Muscle layer of duodenum (tissue), 2 donors: ENCODE measurements at regions not wholly inside any gene's neighbourhood (a gene's known extent, or its start where the extent isn't known, plus 50 kb on each side); places are given as distances from the start of the nearest gene placed in this dataset.

ENCODE experiments used
- H3K27ac ChIP-seq: one replicate; pipeline ENCODE4 v1.7.0; 2013; ENCODE audit warnings: mild to moderate bottlenecking, low read length
- H3K27me3 ChIP-seq: one replicate; pipeline ENCODE4 v1.7.0; 2013; ENCODE audit warnings: low read depth, mild to moderate bottlenecking, control low read depth, low read length
- H3K36me3 ChIP-seq, 2 donors: one replicate each; pipeline ENCODE4 v1.7.0; 2013; ENCODE audit warnings: low read length in 2 of 2, control low read depth in 1 of 2, mild to moderate bottlenecking in 1 of 2; ENCODE audit not compliant: insufficient read depth in 2 of 2, control insufficient read depth in 1 of 2
- H3K4me1 ChIP-seq, 2 donors: one replicate each; pipeline ENCODE4 v1.7.0; 2013; ENCODE audit warnings: low read length in 2 of 2, mild to moderate bottlenecking in 2 of 2, control low read depth in 1 of 2, moderate library complexity in 1 of 2; ENCODE audit not compliant: insufficient read depth in 2 of 2, control insufficient read depth in 1 of 2
- H3K4me3 ChIP-seq, 2 donors: one replicate each; pipeline ENCODE4 v1.7.0; 2013; ENCODE audit warnings: low read length in 2 of 2, low read depth in 1 of 2, mild to moderate bottlenecking in 1 of 2
- H3K9me3 ChIP-seq, 2 donors: one replicate each; pipeline ENCODE4 v1.7.0; 2013; ENCODE audit warnings: low read length in 2 of 2, control low read depth in 1 of 2, mild to moderate bottlenecking in 1 of 2; ENCODE audit not compliant: control insufficient read depth in 1 of 2
- donor health status: healthy.

- Histone ChIP-seq H3K27me3 (no peaks in the 10 kb centered on the region), H3K9me3 (no peaks in the 10 kb centered on the region), H3K27ac (no peak overlapping the region), H3K36me3 (no peaks in the 10 kb centered on the region), H3K4me3 (no peak overlapping the region), H3K4me1 (no peaks in the 10 kb centered on the region)
Measured at GRCh38 chr12:65761301-65761700, 63.0 kb upstream of the HMGA2 start.

- no peaks in the 10 kb centered on the region for H3K36me3 ChIP-seq
- no peak overlapping the region for H3K4me3 ChIP-seq
- H3K4me1 ChIP-seq: no peaks in the 10 kb centered on the region
- H3K27me3 ChIP-seq: no peaks in the 10 kb centered on the region
- no peaks in the 10 kb centered on the region for H3K9me3 ChIP-seq
- H3K27ac ChIP-seq: no peak overlapping the region
Measured at GRCh38 chr12:65764325-65764724, 60.0 kb upstream of the HMGA2 start.

GRCh38 chr12:65765436-65765813 is 58.9 kb upstream of the HMGA2 start:
- no peaks in the 10 kb centered on the region for H3K27me3 ChIP-seq
- H3K27ac ChIP-seq: no peak overlapping the region
- H3K9me3 ChIP-seq: no peaks in the 10 kb centered on the region
- H3K36me3 ChIP-seq: no peaks in the 10 kb centered on the region
- no peaks in the 10 kb centered on the region for H3K4me1 ChIP-seq
- H3K4me3 ChIP-seq: no peak overlapping the region

GRCh38 chr12:65769880-65770279 is 54.4 kb upstream of the HMGA2 start:
- no peaks in the 10 kb centered on the region for H3K27me3 ChIP-seq
- H3K4me1 ChIP-seq: no peaks in the 10 kb centered on the region
- no peaks in the 10 kb centered on the region for H3K36me3 ChIP-seq
- H3K4me3 ChIP-seq: no peak overlapping the region
- no peak overlapping the region for H3K27ac ChIP-seq
- no peaks in the 10 kb centered on the region for H3K9me3 ChIP-seq
